ENCODE measurements at regions not wholly inside any gene's neighbourhood (a gene's known extent, or its start where the extent isn't known, plus 50 kb on each side); places are given as distances from the start of the nearest gene placed in this dataset.

GRCh38 chr1:29962831-29963247, 726.5 kb downstream of the PTPRU start:
- Histone ChIP-seq H3K9me3 (no peaks in the 10 kb centered on the region), H3K27ac (no peak overlapping the region), H3K36me3 (no peaks in the 10 kb centered on the region), H3K27me3 (no peaks in the 10 kb centered on the region), H3K4me3 (no peak overlapping the region), H3K4me1 (no peaks in the 10 kb centered on the region)
- no peak for DNase-seq (ENCODE audit: low spot score in 2 of 2)
- TF ChIP-seq POLR2A (IDR thresholded peaks at IDR 0.05) (no peak), EP300 (IDR thresholded peaks at IDR 0.05) (no peak)
- TF ChIP-seq, protein P1, sequence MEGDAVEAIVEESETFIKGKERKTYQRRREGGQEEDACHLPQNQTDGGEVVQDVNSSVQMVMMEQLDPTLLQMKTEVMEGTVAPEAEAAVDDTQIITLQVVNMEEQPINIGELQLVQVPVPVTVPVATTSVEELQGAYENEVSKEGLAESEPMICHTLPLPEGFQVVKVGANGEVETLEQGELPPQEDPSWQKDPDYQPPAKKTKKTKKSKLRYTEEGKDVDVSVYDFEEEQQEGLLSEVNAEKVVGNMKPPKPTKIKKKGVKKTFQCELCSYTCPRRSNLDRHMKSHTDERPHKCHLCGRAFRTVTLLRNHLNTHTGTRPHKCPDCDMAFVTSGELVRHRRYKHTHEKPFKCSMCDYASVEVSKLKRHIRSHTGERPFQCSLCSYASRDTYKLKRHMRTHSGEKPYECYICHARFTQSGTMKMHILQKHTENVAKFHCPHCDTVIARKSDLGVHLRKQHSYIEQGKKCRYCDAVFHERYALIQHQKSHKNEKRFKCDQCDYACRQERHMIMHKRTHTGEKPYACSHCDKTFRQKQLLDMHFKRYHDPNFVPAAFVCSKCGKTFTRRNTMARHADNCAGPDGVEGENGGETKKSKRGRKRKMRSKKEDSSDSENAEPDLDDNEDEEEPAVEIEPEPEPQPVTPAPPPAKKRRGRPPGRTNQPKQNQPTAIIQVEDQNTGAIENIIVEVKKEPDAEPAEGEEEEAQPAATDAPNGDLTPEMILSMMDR (IDR thresholded peaks at IDR 0.05), result no peak
- WGBS, 2 donors, result 60 to 80% methylated on average over 2 of the region's 3 CpGs

GRCh38 chr1:29962336-29962735, 726.0 kb downstream of the PTPRU start:
- 51 to 61% methylated on average over 5 of the region's 5 CpGs for WGBS, 2 donors
- no peaks in the 10 kb centered on the region for H3K36me3 ChIP-seq
- DNase-seq (ENCODE audit: low spot score in 2 of 2), result no peak
- H3K27me3 ChIP-seq, result no peaks in the 10 kb centered on the region
- TF ChIP-seq EP300 (IDR thresholded peaks at IDR 0.05) (no peak), POLR2A (IDR thresholded peaks at IDR 0.05) (no peak)
- TF ChIP-seq, protein P1 (IDR thresholded peaks at IDR 0.05), result no peak
- no peaks in the 10 kb centered on the region for H3K4me1 ChIP-seq
- H3K27ac ChIP-seq, result no peak overlapping the region
- no peak overlapping the region for H3K4me3 ChIP-seq
- no peaks in the 10 kb centered on the region for H3K9me3 ChIP-seq

GRCh38 chr1:29961293-29962059, 725.2 kb downstream of the PTPRU start:
- TF ChIP-seq POLR2A (IDR thresholded peaks at IDR 0.05) (no peak), EP300 (IDR thresholded peaks at IDR 0.05) (no peak)
- TF ChIP-seq, protein P1 (IDR thresholded peaks at IDR 0.05), result no peak
- Histone ChIP-seq H3K4me3 (no peak overlapping the region), H3K4me1 (no peaks in the 10 kb centered on the region), H3K36me3 (no peaks in the 10 kb centered on the region), H3K27me3 (no peaks in the 10 kb centered on the region), H3K27ac (no peak overlapping the region), H3K9me3 (no peaks in the 10 kb centered on the region)
- WGBS, 2 donors, result 63 to 65% methylated on average over 8 of the region's 8 CpGs
- DNase-seq (ENCODE audit: low spot score in 2 of 2), result no peak

- 14 to 33% methylated on average over 7 to 10 of the region's 10 CpGs for WGBS, 2 donors
- H3K4me1 ChIP-seq, result no peaks in the 10 kb centered on the region
- no peak for DNase-seq (ENCODE audit: low spot score in 2 of 2)
- TF ChIP-seq POLR2A (IDR thresholded peaks at IDR 0.05) (no peak), EP300 (IDR thresholded peaks at IDR 0.05) (no peak)
- TF ChIP-seq, protein P1 (IDR thresholded peaks at IDR 0.05), result no peak
- no peak overlapping the region for H3K27ac ChIP-seq
- no peak overlapping the region for H3K4me3 ChIP-seq
- no peaks in the 10 kb centered on the region for H3K9me3 ChIP-seq
- H3K27me3 ChIP-seq, result no peaks in the 10 kb centered on the region
- no peaks in the 10 kb centered on the region for H3K36me3 ChIP-seq
Observed at GRCh38 chr1:29960876-29961275, 724.6 kb downstream of the PTPRU start.

DNA sequence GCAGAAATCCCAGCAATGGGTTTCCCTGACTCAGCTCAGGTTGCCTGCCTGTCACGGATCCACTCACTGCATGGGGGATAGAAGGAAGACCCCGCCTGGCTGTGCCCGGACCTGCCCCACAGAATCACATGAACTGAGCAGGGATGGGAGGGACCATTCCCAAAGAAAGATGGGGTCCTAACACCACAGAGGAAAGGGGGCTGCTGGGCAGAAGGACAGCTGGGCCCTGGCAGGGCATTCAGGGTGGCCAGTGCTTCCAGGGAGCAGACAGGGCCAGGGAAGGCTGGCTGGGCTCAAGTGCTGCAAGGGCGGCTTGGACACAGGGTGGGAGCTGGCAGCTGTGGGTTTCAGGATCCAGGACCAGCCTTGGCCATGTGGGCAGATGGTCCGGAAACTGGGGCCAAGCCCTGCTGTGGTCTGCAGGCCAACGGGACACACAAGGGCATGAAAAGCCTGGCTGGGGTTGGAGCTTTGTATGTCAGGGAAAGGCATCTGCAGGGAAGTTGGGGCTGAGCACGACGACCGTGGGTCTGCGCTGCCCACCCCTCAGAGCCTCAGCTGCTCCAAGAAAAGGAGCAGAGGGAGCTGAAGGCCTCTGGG, 723.9 kb downstream of the PTPRU start:
- no peaks in the 10 kb centered on the region for H3K36me3 ChIP-seq
- DNase-seq (ENCODE audit: low spot score in 2 of 2), result no peak
- H3K9me3 ChIP-seq, result no peaks in the 10 kb centered on the region
- no peak overlapping the region for H3K27ac ChIP-seq
- no peak overlapping the region for H3K4me3 ChIP-seq
- 68 to 72% methylated on average over 8 to 10 of the region's 10 CpGs for WGBS, 2 donors
- no peaks in the 10 kb centered on the region for H3K27me3 ChIP-seq
- H3K4me1 ChIP-seq, result no peaks in the 10 kb centered on the region
- no peak for TF ChIP-seq EP300 (IDR thresholded peaks at IDR 0.05)
